A549 (cell line): ENCODE measurements at regions not wholly inside any gene's neighbourhood (a gene's known extent, or its start where the extent isn't known, plus 50 kb on each side); places are given as distances from the start of the nearest gene placed in this dataset.

Experiments
- HOXA7 ChIP-seq: fragments of 250-450 bp; sonication (Bioruptor Pico); IDR thresholded peaks from 2 replicates; pipeline ENCODE4 v1.5.0; 2020; ENCODE audit warnings: mild to moderate bottlenecking, moderate library complexity
- MAZ ChIP-seq: fragments of 150-350 bp; IDR thresholded peaks from 2 replicates; pipeline ENCODE4 v1.6.1; 2014; ENCODE audit warnings: antibody characterized with exemption, low read depth, low read length, borderline replicate concordance
- PHF8 ChIP-seq: fragments of 200-600 bp; sonication (generic); IDR thresholded peaks from 2 replicates; pipeline ENCODE4 v1.6.1; 2016; ENCODE audit warnings: low read depth, mild to moderate bottlenecking, antibody characterized with exemption, moderate library complexity, borderline replicate concordance
- POLR2A ChIP-seq: IDR thresholded peaks from 2 replicates; pipeline ENCODE4 v1.6.1; 2012; ENCODE audit warnings: mild to moderate bottlenecking, low read length
- RCOR1 ChIP-seq: fragments of 150-350 bp; IDR thresholded peaks from 2 replicates; pipeline ENCODE4 v1.6.1; 2014; ENCODE audit warnings: antibody characterized with exemption, low read length, low read depth
- REST ChIP-seq: fragments of 200-600 bp; sonication (generic); IDR thresholded peaks from 2 replicates; pipeline ENCODE4 v1.6.1; 2016; ENCODE audit warnings: antibody characterized with exemption, mild to moderate bottlenecking, moderate library complexity
- RNF2 ChIP-seq: fragments of 200-600 bp; sonication (generic); IDR thresholded peaks from 2 replicates; pipeline ENCODE4 v1.6.1; 2016; ENCODE audit warnings: low read depth, mild to moderate bottlenecking, antibody characterized with exemption, moderate library complexity, borderline replicate concordance
- SMC3 ChIP-seq: fragments of >200 bp; sonication (Bioruptor Twin); formaldehyde crosslinking; IDR thresholded peaks from 3 replicates; pipeline ENCODE4 v1.6.1; 2018; ENCODE audit warnings: inconsistent platforms
- TF ChIP-seq, protein P1 (sequence below): fragments of >200 bp; sonication (Bioruptor Twin); formaldehyde crosslinking; IDR thresholded peaks from 3 replicates; pipeline ENCODE4 v1.5.1; 2016

GRCh38 chr9:106443520-106443919 is 419.4 kb upstream of the ZNF462 start:
- TF ChIP-seq, protein P1, sequence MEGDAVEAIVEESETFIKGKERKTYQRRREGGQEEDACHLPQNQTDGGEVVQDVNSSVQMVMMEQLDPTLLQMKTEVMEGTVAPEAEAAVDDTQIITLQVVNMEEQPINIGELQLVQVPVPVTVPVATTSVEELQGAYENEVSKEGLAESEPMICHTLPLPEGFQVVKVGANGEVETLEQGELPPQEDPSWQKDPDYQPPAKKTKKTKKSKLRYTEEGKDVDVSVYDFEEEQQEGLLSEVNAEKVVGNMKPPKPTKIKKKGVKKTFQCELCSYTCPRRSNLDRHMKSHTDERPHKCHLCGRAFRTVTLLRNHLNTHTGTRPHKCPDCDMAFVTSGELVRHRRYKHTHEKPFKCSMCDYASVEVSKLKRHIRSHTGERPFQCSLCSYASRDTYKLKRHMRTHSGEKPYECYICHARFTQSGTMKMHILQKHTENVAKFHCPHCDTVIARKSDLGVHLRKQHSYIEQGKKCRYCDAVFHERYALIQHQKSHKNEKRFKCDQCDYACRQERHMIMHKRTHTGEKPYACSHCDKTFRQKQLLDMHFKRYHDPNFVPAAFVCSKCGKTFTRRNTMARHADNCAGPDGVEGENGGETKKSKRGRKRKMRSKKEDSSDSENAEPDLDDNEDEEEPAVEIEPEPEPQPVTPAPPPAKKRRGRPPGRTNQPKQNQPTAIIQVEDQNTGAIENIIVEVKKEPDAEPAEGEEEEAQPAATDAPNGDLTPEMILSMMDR: no peak
- TF ChIP-seq PHF8 (no peak), SMC3 (no peak), REST (no peak), RCOR1 (no peak), POLR2A (no peak), RNF2 (no peak), HOXA7 (no peak), MAZ (no peak)
